ENCODE measurements at regions not wholly inside any gene's neighbourhood (a gene's known extent, or its start where the extent isn't known, plus 50 kb on each side); places are given as distances from the start of the nearest gene placed in this dataset.

GRCh38 chr17:73933164-73933766, 270.2 kb upstream of the RPL38 start:
- no peak for DNase-seq

GRCh38 chr17:73933871-73934270, 269.6 kb upstream of the RPL38 start:
- DNase-seq: no peak

- no peak for DNase-seq
Observed at GRCh38 chr17:73934696-73935095, 268.8 kb upstream of the RPL38 start.

GRCh38 chr17:73936908-73937627, 266.4 kb upstream of the RPL38 start:
- no peak for DNase-seq

GRCh38 chr17:73938706-73939105, 264.8 kb upstream of the RPL38 start:
- DNase-seq: no peak

GRCh38 chr17:73939806-73940205, 263.7 kb upstream of the RPL38 start:
- DNase-seq: no peak

GRCh38 chr17:73940511-73940910, 263.0 kb upstream of the RPL38 start:
- DNase-seq: no peak

- DNase-seq: no peak
Observed at GRCh38 chr17:73941919-73942530, 261.5 kb upstream of the RPL38 start.

GRCh38 chr17:73942703-73943415, 260.6 kb upstream of the RPL38 start:
- DNase-seq: no peak

GRCh38 chr17:73943416-73944110, 259.9 kb upstream of the RPL38 start:
- peak; percentile 16 for DNase-seq

GRCh38 chr17:73944366-73944765, 259.1 kb upstream of the RPL38 start:
- DNase-seq: no peak

GRCh38 chr17:73947281-73947965, 256.1 kb upstream of the RPL38 start:
- no peak for DNase-seq

GRCh38 chr17:73947966-73948355, 255.5 kb upstream of the RPL38 start:
- DNase-seq: no peak

GRCh38 chr17:73949903-73950592, 253.4 kb upstream of the RPL38 start:
- DNase-seq: no peak

GRCh38 chr17:73950593-73950914, 252.9 kb upstream of the RPL38 start:
- DNase-seq: no peak

- peak; percentile 65 for DNase-seq
Observed at GRCh38 chr17:73952082-73952479, 251.4 kb upstream of the RPL38 start.

GRCh38 chr17:73952480-73953205, 250.8 kb upstream of the RPL38 start:
- DNase-seq: peak; percentile 55

GRCh38 chr17:73953206-73954033, 250.1 kb upstream of the RPL38 start:
- DNase-seq: no peak

GRCh38 chr17:73954951-73955350, 248.5 kb upstream of the RPL38 start:
- DNase-seq: no peak

- DNase-seq: no peak
Observed at GRCh38 chr17:73955616-73956015, 247.9 kb upstream of the RPL38 start.

All from tongue (tissue), 1 donor.